ENCODE measurements at regions not wholly inside any gene's neighbourhood (a gene's known extent, or its start where the extent isn't known, plus 50 kb on each side); places are given as distances from the start of the nearest gene placed in this dataset.

- TF ChIP-seq EZH2phosphoT487 (IDR thresholded peaks at IDR 0.05; ENCODE audit: low read length): no peak
- TF ChIP-seq CTCF (IDR thresholded peaks at IDR 0.05; ENCODE audit: low read length): no peak
- no peak for TF ChIP-seq EZH2 (optimal IDR thresholded peaks at IDR 0.05; ENCODE audit: low read depth, low read length)
- H4K20me1 ChIP-seq (ENCODE audit: insufficient read depth, low read length): no peaks in the 10 kb centered on the region
- no peak overlapping the region for H3K27ac ChIP-seq (ENCODE audit: low read length)
- no peaks in the 10 kb centered on the region for H3K4me1 ChIP-seq (ENCODE audit: low read length)
- H3K9me2 ChIP-seq (replicated peaks; ENCODE audit: insufficient read depth, low read length): no peaks in the 10 kb centered on the region
- no peaks in the 10 kb centered on the region for H3K79me2 ChIP-seq (ENCODE audit: low read length)
- H3K36me3 ChIP-seq (replicated peaks; ENCODE audit: insufficient read depth, low read length): no peaks in the 10 kb centered on the region
- no peak overlapping the region for H3K9ac ChIP-seq (ENCODE audit: low read length)
- no peak for DNase-seq
- H3K9me3 ChIP-seq (replicated peaks; ENCODE audit: insufficient read depth, low read length): no peaks in the 10 kb centered on the region
- no peak overlapping the region for H3K4me2 ChIP-seq (ENCODE audit: low read depth, low read length)
- no peak overlapping the region for H3K4me3 ChIP-seq (ENCODE audit: low read length)
- no peaks in the 10 kb centered on the region for H3K27me3 ChIP-seq (replicated peaks; ENCODE audit: insufficient read depth, low read length)
- H2AFZ ChIP-seq (ENCODE audit: low read length): no peak overlapping the region
- H3F3A ChIP-seq (ENCODE audit: insufficient read depth, low read length): no peaks in the 10 kb centered on the region
Measured at GRCh38 chr3:159513867-159514380, 474.7 kb upstream of the IL12A start.

GRCh38 chr3:159517105-159517504 is 471.5 kb upstream of the IL12A start:
- no peaks in the 10 kb centered on the region for H3K79me2 ChIP-seq (ENCODE audit: low read length)
- H3K4me3 ChIP-seq (ENCODE audit: low read length): no peak overlapping the region
- no peaks in the 10 kb centered on the region for H3K36me3 ChIP-seq (replicated peaks; ENCODE audit: insufficient read depth, low read length)
- no peaks in the 10 kb centered on the region for H3K9me2 ChIP-seq (replicated peaks; ENCODE audit: insufficient read depth, low read length)
- no peaks in the 10 kb centered on the region for H3F3A ChIP-seq (ENCODE audit: insufficient read depth, low read length)
- H4K20me1 ChIP-seq (ENCODE audit: insufficient read depth, low read length): no peaks in the 10 kb centered on the region
- no peaks in the 10 kb centered on the region for H3K4me1 ChIP-seq (ENCODE audit: low read length)
- no peak overlapping the region for H3K27ac ChIP-seq (ENCODE audit: low read length)
- H3K4me2 ChIP-seq (ENCODE audit: low read depth, low read length): no peak overlapping the region
- no peak for TF ChIP-seq EZH2phosphoT487 (IDR thresholded peaks at IDR 0.05; ENCODE audit: low read length)
- no peak for TF ChIP-seq CTCF (IDR thresholded peaks at IDR 0.05; ENCODE audit: low read length)
- no peak for TF ChIP-seq EZH2 (optimal IDR thresholded peaks at IDR 0.05; ENCODE audit: low read depth, low read length)
- H3K27me3 ChIP-seq (replicated peaks; ENCODE audit: insufficient read depth, low read length): no peaks in the 10 kb centered on the region
- H3K9me3 ChIP-seq (replicated peaks; ENCODE audit: insufficient read depth, low read length): no peaks in the 10 kb centered on the region
- no peak overlapping the region for H3K9ac ChIP-seq (ENCODE audit: low read length)
- no peak overlapping the region for H2AFZ ChIP-seq (ENCODE audit: low read length)
- no peak for DNase-seq

GRCh38 chr3:159520638-159521037 is 468.0 kb upstream of the IL12A start:
- no peak overlapping the region for H3K27ac ChIP-seq (ENCODE audit: low read length)
- H3K4me1 ChIP-seq (ENCODE audit: low read length): no peaks in the 10 kb centered on the region
- H3K4me2 ChIP-seq (ENCODE audit: low read depth, low read length): no peak overlapping the region
- no peak for DNase-seq
- no peaks in the 10 kb centered on the region for H3K9me2 ChIP-seq (replicated peaks; ENCODE audit: insufficient read depth, low read length)
- TF ChIP-seq EZH2phosphoT487 (IDR thresholded peaks at IDR 0.05; ENCODE audit: low read length) (no peak), EZH2 (optimal IDR thresholded peaks at IDR 0.05; ENCODE audit: low read depth, low read length) (no peak), CTCF (IDR thresholded peaks at IDR 0.05; ENCODE audit: low read length) (no peak)
- H3K79me2 ChIP-seq (ENCODE audit: low read length): no peaks in the 10 kb centered on the region
- H3F3A ChIP-seq (ENCODE audit: insufficient read depth, low read length): no peaks in the 10 kb centered on the region
- no peaks in the 10 kb centered on the region for H3K9me3 ChIP-seq (replicated peaks; ENCODE audit: insufficient read depth, low read length)
- H3K36me3 ChIP-seq (replicated peaks; ENCODE audit: insufficient read depth, low read length): no peaks in the 10 kb centered on the region
- H4K20me1 ChIP-seq (ENCODE audit: insufficient read depth, low read length): no peaks in the 10 kb centered on the region
- H2AFZ ChIP-seq (ENCODE audit: low read length): no peak overlapping the region
- no peaks in the 10 kb centered on the region for H3K27me3 ChIP-seq (replicated peaks; ENCODE audit: insufficient read depth, low read length)
- no peak overlapping the region for H3K9ac ChIP-seq (ENCODE audit: low read length)
- H3K4me3 ChIP-seq (ENCODE audit: low read length): no peak overlapping the region

All from MM.1S (cell line).